Testis (tissue), 2 donors: ENCODE measurements at regions not wholly inside any gene's neighbourhood (a gene's known extent, or its start where the extent isn't known, plus 50 kb on each side); places are given as distances from the start of the nearest gene placed in this dataset.

ENCODE experiments used
- CTCF ChIP-seq, 3 experiments: fragments of 450-650 bp in 2 of 3; fragments of 200-600 bp in 1 of 3; sonication (generic) in 1 of 3; IDR thresholded peaks; one replicate each; pipeline ENCODE4 v1.5.1; 2016 to 2019; ENCODE audit warnings: antibody characterized with exemption in 3 of 3, mild to moderate bottlenecking in 2 of 3, moderate library complexity in 1 of 3
- POLR2A ChIP-seq: fragments of 450-650 bp; IDR thresholded peaks from one replicate; pipeline ENCODE4 v1.6.1; 2017; ENCODE audit warnings: antibody characterized with exemption, mild to moderate bottlenecking, moderate library complexity

GRCh38 chr11:93967258-93967657 is 53.9 kb upstream of the HEPHL1 start:
- TF ChIP-seq CTCF (IDR thresholded peaks at IDR 0.05) (no peak), POLR2A (no peak)
